ENCODE measurements at regions not wholly inside any gene's neighbourhood (a gene's known extent, or its start where the extent isn't known, plus 50 kb on each side); places are given as distances from the start of the nearest gene placed in this dataset.

DNA sequence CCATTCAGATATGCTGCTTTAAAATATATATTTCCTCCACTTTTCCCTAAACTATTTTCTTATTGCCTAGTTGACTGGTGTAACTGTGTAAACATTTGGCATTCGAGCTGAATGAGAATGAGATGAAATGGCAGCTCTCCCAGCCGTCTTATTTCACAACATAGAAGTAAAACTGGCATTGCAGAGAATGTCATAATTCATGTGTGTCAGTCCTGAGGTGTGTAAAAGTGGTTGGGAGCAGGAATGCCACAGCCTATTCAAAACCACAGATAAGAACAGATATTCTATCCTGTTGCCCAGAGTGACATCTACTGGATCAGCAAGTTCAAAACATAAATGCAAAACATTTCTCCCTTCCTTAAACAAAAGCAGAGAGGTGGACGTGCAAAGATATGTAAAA lies 565.5 kb upstream of the CHAC2 start:
- TF ChIP-seq, protein P1, sequence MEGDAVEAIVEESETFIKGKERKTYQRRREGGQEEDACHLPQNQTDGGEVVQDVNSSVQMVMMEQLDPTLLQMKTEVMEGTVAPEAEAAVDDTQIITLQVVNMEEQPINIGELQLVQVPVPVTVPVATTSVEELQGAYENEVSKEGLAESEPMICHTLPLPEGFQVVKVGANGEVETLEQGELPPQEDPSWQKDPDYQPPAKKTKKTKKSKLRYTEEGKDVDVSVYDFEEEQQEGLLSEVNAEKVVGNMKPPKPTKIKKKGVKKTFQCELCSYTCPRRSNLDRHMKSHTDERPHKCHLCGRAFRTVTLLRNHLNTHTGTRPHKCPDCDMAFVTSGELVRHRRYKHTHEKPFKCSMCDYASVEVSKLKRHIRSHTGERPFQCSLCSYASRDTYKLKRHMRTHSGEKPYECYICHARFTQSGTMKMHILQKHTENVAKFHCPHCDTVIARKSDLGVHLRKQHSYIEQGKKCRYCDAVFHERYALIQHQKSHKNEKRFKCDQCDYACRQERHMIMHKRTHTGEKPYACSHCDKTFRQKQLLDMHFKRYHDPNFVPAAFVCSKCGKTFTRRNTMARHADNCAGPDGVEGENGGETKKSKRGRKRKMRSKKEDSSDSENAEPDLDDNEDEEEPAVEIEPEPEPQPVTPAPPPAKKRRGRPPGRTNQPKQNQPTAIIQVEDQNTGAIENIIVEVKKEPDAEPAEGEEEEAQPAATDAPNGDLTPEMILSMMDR (IDR thresholded peaks at IDR 0.05) = no peak
- DNase-seq (ENCODE audit: low spot score) (no peak), ATAC-seq (ENCODE audit: low FRiP score) (peak; percentile 81)

DNA sequence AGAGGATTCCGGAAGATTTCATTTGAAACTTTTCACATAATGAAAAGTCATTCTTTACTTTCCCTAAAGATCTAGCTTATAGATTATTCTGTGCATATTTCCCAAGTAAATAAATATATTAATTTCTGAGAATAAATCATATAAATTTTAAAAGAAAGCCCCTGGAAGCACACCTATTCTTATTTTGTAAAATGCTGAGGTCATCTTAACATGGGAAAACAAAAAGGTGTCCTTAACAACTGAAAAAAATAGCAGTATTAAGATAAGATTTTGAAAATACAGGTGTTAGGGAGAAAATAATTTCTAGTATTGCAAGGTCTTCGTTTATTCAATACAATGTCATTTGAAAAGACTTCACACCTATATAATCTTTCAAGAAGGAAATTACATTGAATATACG lies 567.5 kb upstream of the CHAC2 start:
- no peak for DNase-seq (ENCODE audit: low spot score)
- TF ChIP-seq, protein P1 (IDR thresholded peaks at IDR 0.05) = no peak
- ATAC-seq (ENCODE audit: low FRiP score) = no peak

DNA sequence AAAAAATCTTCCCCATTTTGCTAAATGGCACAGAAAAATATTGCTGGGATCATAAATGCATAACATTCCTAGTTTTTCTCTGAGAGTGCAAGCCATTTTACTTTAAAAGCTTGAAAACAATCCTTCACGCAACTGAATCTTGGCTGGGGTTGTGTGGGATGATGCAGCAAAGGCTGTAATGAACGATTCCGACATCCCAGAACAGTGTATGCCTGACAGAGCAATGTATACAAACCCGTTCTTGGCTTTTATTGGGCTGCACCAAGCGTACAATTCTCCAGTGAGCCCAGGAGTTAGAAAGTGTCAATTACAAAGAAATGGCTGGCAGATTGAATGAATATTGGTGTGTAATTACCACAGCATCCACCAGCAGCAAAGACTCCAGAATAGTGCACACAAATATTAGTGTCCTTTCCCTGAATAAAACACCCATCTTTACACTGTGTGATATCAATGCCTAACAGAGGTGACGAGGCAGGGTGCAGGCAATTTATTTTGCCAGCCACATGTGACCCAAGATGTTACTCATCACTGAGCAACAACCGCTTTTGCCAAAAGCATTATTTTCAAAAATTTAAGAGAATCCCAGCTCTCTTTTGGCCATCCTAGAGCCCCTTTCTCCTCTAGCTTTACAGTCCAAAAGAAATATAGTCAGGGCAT lies 578.6 kb upstream of the CHAC2 start:
- DNase-seq (ENCODE audit: low spot score) (no peak), ATAC-seq (ENCODE audit: low FRiP score) (no peak)
- TF ChIP-seq, protein P1 (IDR thresholded peaks at IDR 0.05) = no peak

DNA sequence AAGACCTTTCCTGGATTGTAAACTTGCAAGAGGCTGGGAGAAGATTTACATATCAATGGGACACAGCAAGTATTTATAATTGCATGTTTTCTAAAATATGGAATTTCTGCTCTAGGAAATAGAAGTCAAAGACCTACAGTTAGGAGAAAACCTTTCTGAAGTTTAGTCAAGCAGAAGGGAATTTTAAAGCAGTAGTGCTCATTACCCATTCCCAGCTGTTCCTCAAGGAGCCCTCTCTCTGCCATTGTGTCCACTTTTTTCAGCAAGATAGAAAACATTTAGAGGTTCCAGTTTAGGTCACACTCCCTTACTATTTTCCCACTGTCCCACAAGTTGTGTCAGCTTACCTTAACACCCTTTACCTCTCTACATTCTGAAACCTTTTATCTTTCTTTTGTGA lies 584.0 kb upstream of the CHAC2 start:
- TF ChIP-seq, protein P1 (IDR thresholded peaks at IDR 0.05) = no peak
- DNase-seq (ENCODE audit: low spot score) = no peak
- no peak for ATAC-seq (ENCODE audit: low FRiP score)

DNA sequence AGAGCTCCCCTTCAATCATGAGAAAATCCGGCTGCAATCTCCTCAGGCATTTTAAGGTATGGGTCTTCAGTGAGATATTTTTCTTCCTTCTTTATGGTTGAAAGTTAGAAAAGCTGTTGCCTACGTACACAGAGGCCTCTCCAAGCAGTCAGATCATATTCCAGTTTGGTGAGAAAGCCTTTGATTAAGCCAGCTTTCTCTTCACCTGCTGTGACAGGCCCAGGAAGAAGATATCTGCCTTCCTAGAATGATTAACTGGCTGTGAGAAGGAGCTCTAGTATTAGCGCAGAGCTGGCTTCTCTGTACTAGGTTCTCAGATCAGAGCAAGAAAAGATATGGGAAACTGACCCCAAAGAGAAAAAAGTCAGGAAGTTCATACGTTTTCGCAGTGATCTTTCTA lies 585.0 kb upstream of the CHAC2 start:
- ATAC-seq (ENCODE audit: low FRiP score) (no peak), DNase-seq (ENCODE audit: low spot score) (no peak)
- TF ChIP-seq, protein P1 (IDR thresholded peaks at IDR 0.05) = no peak

DNA sequence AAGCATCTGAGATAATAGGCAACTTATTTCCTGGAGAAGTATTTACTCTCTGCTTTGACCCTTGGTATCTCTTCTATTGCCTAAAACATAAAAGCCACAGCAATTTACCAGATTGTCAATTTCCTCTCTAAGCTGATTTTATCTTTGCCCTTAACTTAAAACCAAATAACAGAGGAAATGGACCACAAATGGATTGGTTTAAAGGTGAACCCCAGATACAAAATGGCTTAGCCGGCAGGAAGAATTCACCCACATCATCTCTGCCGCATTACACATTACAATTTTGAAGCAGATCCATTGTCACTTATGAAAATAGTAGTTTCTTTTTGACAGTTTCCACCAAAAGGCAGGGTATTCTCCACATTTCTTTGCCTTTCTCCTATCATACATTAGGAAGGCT lies 585.8 kb upstream of the CHAC2 start:
- ATAC-seq (ENCODE audit: low FRiP score) (no peak), DNase-seq (ENCODE audit: low spot score) (no peak)
- TF ChIP-seq, protein P1 (IDR thresholded peaks at IDR 0.05) = no peak

DNA sequence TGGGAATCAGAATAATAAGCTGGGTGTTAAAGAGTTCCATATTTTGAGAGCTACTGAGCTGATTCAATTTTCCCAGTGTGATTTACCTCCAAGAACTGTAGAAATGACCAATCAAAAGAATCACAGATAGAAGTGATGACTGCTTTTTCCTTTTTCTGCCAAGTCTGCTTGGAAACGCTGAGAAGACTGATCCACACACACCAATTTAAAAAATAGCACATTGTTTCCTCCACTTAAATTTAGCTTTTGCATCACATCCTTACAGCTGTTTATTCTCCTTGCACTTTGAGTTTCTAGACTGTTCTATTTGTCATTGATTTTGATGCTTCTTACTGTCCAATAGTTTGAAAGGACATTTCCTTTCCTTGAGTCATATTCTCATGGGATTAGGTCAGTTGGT lies 590.3 kb upstream of the CHAC2 start:
- DNase-seq (ENCODE audit: low spot score) (no peak), ATAC-seq (ENCODE audit: low FRiP score) (no peak)
- TF ChIP-seq, protein P1 (IDR thresholded peaks at IDR 0.05) = no peak

All from omental fat pad (tissue), 3 donors.